Endothelial cell of umbilical vein (primary cell): ENCODE measurements at regions not wholly inside any gene's neighbourhood (a gene's known extent, or its start where the extent isn't known, plus 50 kb on each side); places are given as distances from the start of the nearest gene placed in this dataset.

Source experiments
- CTCF ChIP-seq, 2 donors: IDR thresholded peaks; 1 replicate in 1 of 2; 2 replicates in 1 of 2; pipeline ENCODE4 v1.5.1; 2011; ENCODE audit warnings: low read length in 2 of 2, mild to moderate bottlenecking in 2 of 2, moderate library complexity in 2 of 2, control low read depth in 1 of 2, inconsistent platforms in 1 of 2, low read depth in 1 of 2; ENCODE audit not compliant: insufficient read depth in 1 of 2; ENCODE audit errors: extremely low read depth in 1 of 2
- JUN ChIP-seq: IDR thresholded peaks from 2 replicates; pipeline ENCODE4 v1.6.1; 2011; ENCODE audit warnings: borderline replicate concordance, low read depth; ENCODE audit not compliant: insufficient read length, insufficient read depth
- MAX ChIP-seq: IDR thresholded peaks from 2 replicates; pipeline ENCODE4 v1.6.1; 2011; ENCODE audit not compliant: insufficient read depth, insufficient read length
- POLR2A ChIP-seq: IDR thresholded peaks from 2 replicates; pipeline ENCODE4 v1.6.1; 2012; ENCODE audit warnings: low read depth, mild to moderate bottlenecking, control low read depth, low read length
- POLR2AphosphoS5 ChIP-seq: IDR thresholded peaks from 2 replicates; pipeline ENCODE4 v1.6.1; 2012; ENCODE audit warnings: low read depth, mild to moderate bottlenecking, control low read depth, low read length, moderate library complexity; ENCODE audit not compliant: insufficient read depth

GRCh38 chr5:81815321-81815720 lies 64.4 kb upstream of the SSBP2 start:
- TF ChIP-seq CTCF (IDR thresholded peaks at IDR 0.05; ENCODE audit: extremely low read depth in 1 of 2, insufficient read depth in 1 of 2, low read depth in 1 of 2, low read length in 2 of 2) (no peak), POLR2A (no peak), POLR2AphosphoS5 (no peak), JUN (no peak), MAX (no peak)
